Fibroblast of villous mesenchyme (primary cell): ENCODE measurements at regions not wholly inside any gene's neighbourhood (a gene's known extent, or its start where the extent isn't known, plus 50 kb on each side); places are given as distances from the start of the nearest gene placed in this dataset.
A peak's percentile ranks its signal among the peaks of the same experiment; 100 is the strongest.

Source experiments
- DNase-seq: peaks from one replicate; pipeline ENCODE4 v3.0.0-alpha.2; 2010; ENCODE audit warnings: low read depth
- H3K4me3 ChIP-seq: 2 replicates; pipeline ENCODE4 v1.5.1; 2011; ENCODE audit warnings: low read depth, mild to moderate bottlenecking, low read length
- CTCF ChIP-seq: IDR thresholded peaks from 2 replicates; pipeline ENCODE4 v1.5.1; 2012; ENCODE audit warnings: low read depth, mild to moderate bottlenecking, low read length; ENCODE audit not compliant: insufficient read depth

GRCh38 chr2:6637330-6637729 is 228.4 kb downstream of the CMPK2 start:
- no peak overlapping the region for H3K4me3 ChIP-seq
- no peak for DNase-seq
- TF ChIP-seq CTCF = no peak

- TF ChIP-seq CTCF = no peak
- DNase-seq = no peak
- H3K4me3 ChIP-seq = no peak overlapping the region
Observed at GRCh38 chr2:6639929-6640620, 225.6 kb downstream of the CMPK2 start.

DNA sequence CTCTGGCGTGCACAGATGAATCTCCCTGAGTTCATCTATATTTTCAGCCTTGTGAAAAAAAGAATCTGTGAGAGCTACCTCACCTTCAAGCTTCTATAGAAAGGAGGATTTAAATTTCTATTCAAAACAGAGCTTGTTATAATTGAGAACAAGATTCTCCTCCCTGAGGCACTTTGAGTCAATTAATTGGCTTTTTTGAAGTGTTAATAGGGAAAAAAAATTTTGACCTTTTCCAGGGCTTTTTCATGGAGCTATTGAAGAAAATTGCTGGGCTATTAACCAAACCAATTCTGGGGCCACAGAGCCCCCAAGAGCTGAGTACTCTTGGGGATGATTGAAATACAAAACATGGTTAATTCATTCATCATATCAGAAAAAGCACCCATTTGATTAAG is 225.1 kb downstream of the CMPK2 start:
- no peak for TF ChIP-seq CTCF
- no peak for DNase-seq
- no peak overlapping the region for H3K4me3 ChIP-seq

- DNase-seq = no peak
- no peak for TF ChIP-seq CTCF
Observed at GRCh38 chr2:6641956-6642355, 223.8 kb downstream of the CMPK2 start.

GRCh38 chr2:6644261-6644660 is 221.4 kb downstream of the CMPK2 start:
- no peak for TF ChIP-seq CTCF
- peak; percentile 56 for DNase-seq

More at GRCh38 chr2:6641956-6642355, 223.8 kb downstream of the CMPK2 start:
- no peak overlapping the region for H3K4me3 ChIP-seq

GRCh38 chr2:6645004-6645403 is 220.7 kb downstream of the CMPK2 start:
- H3K4me3 ChIP-seq = no peak overlapping the region
- DNase-seq = no peak
- TF ChIP-seq CTCF = no peak

More at GRCh38 chr2:6644261-6644660, 221.4 kb downstream of the CMPK2 start:
- H3K4me3 ChIP-seq = no peak overlapping the region

DNA sequence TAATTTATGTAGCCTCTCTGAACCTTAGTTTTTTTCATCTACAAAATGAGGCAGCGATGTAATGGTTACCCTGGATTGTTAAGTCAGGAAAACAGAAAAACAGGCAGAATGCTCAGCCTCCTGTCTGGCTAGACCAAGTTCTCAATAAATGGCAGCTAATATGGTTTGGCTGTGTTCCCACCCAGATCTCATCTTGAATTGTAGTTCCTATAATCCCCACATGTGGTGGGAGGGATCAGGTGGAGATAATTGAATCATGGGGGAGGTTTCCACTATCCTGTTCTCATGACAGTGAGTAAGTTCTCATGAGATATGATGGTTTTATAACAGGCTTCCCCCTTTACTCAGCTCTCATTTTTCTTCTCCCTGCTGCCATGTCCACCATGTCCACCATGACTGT is 220.0 kb downstream of the CMPK2 start:
- no peak for TF ChIP-seq CTCF
- no peak for DNase-seq
- H3K4me3 ChIP-seq = no peak overlapping the region
